Right cardiac atrium (tissue), 5 donors: ENCODE measurements at regions not wholly inside any gene's neighbourhood (a gene's known extent, or its start where the extent isn't known, plus 50 kb on each side); places are given as distances from the start of the nearest gene placed in this dataset.

Source experiments
- ATAC-seq, 2 donors: fragments of 200-7000 bp; cut with Tn5 transposase; one replicate each; pipeline versions ENCODE4 v1.8.0 to v1.9.1; 2020; ENCODE audit warnings: moderate library complexity in 2 of 2, mild to moderate bottlenecking in 1 of 2
- DNase-seq, 3 donors: peaks; one replicate each; pipeline ENCODE4 v3.0.0-alpha.2; 2020
- H3K27ac ChIP-seq: one replicate; pipeline ENCODE4 v1.5.1; 2013; ENCODE audit warnings: mild to moderate bottlenecking, low read length, control low read depth, moderate library complexity
- H3K27me3 ChIP-seq: one replicate; pipeline ENCODE4 v1.6.1; 2013; ENCODE audit not compliant: control insufficient read depth, insufficient read depth
- H3K4me1 ChIP-seq: one replicate; pipeline ENCODE4 v1.6.1; 2013; ENCODE audit warnings: low read length; ENCODE audit not compliant: control insufficient read depth, insufficient read depth
- H3K4me3 ChIP-seq: one replicate; pipeline ENCODE4 v1.5.1; 2013; ENCODE audit warnings: low read length, control low read depth
- H3K9me3 ChIP-seq: one replicate; pipeline ENCODE4 v1.6.1; 2013; ENCODE audit warnings: low read length; ENCODE audit not compliant: control insufficient read depth
- WGBS: extraction: QIAGEN DNeasy Blood & Tissue Kit; methylation state at CpG from one replicate; pipeline ENCODE4 v1.1.7; 2013; 5-methylcytosine and 5-hydroxymethylcytosine counted together
- intact Hi-C, 4 donors: fragments of 100-400 bp; cut with DNase I; formaldehyde crosslinking; loops; one replicate each; pipeline versions ENCODE4 v1.11.0 to v1.14.0; 2022 to 2023
- donor health status: healthy with polysubstance abuse.
- donor health status: DM: no; HTN: yes; CAD: no.
- donor health status: DM: no; HTN: no; CAD: no.
- donor health status: DM: no; HTN: yes; CAD: no; lungs with severe emphysema.
- donor health status: DM: yes; HTN: yes; CAD: no.

- no peak for DNase-seq
- no peak for ATAC-seq
- no peak overlapping the region for H3K4me3 ChIP-seq
- intact Hi-C loops: no loop called here
- no peaks in the 10 kb centered on the region for H3K9me3 ChIP-seq
- no peaks in the 10 kb centered on the region for H3K27me3 ChIP-seq
- no peaks in the 10 kb centered on the region for H3K4me1 ChIP-seq
- no peak overlapping the region for H3K27ac ChIP-seq
Measured at GRCh38 chr14:44783901-44784300, 177.8 kb downstream of the KLHL28 start.

GRCh38 chr14:44782775-44783238 lies 178.9 kb downstream of the KLHL28 start:
- Histone ChIP-seq H3K9me3 (no peaks in the 10 kb centered on the region), H3K27ac (no peak overlapping the region), H3K4me3 (no peak overlapping the region), H3K4me1 (no peaks in the 10 kb centered on the region), H3K27me3 (no peaks in the 10 kb centered on the region)
- intact Hi-C loops: no loop called here
- DNase-seq: no peak
- ATAC-seq: no peak
- WGBS: 25% methylated on average over 1 of the region's 1 CpG

- intact Hi-C loops: no loop called here
- WGBS: 36% methylated on average over 3 of the region's 3 CpGs
- ATAC-seq: no peak
Measured at GRCh38 chr14:44780989-44781388, 180.8 kb downstream of the KLHL28 start.

GRCh38 chr14:44778604-44779003 lies 183.1 kb downstream of the KLHL28 start:
- DNase-seq: no peak
- no peak overlapping the region for H3K27ac ChIP-seq

More at GRCh38 chr14:44780989-44781388, 180.8 kb downstream of the KLHL28 start:
- Histone ChIP-seq H3K27ac (no peak overlapping the region), H3K4me1 (no peaks in the 10 kb centered on the region), H3K4me3 (no peak overlapping the region), H3K27me3 (no peaks in the 10 kb centered on the region), H3K9me3 (no peaks in the 10 kb centered on the region)
- DNase-seq: no peak

DNA sequence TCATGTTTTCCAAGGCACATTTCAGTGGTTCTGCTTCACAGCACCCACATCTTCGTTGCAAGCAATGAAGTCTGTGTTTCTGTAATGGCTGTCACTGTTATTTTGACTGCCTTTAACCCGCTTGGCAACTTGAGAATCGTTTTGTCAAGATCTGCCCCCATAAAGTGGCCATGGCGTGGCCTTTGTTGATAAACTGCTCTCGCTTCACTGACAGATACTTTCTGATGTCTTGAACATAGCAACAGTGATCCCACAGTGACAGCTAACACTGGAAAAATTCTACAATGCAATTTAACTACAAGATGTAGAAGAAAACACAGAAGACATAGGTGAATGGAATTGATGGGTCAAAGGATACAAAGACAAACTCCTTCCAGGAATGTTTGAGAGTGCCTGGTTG lies 184.2 kb downstream of the KLHL28 start:
- DNase-seq (no peak), ATAC-seq (no peak)
- no peak overlapping the region for H3K4me3 ChIP-seq
- no peaks in the 10 kb centered on the region for H3K27me3 ChIP-seq
- 62% methylated on average over 5 of the region's 5 CpGs for WGBS
- H3K9me3 ChIP-seq: no peaks in the 10 kb centered on the region
- H3K27ac ChIP-seq: no peak overlapping the region
- H3K4me1 ChIP-seq: no peaks in the 10 kb centered on the region
- intact Hi-C loops: no loop called here

More at GRCh38 chr14:44778604-44779003, 183.1 kb downstream of the KLHL28 start:
- no peaks in the 10 kb centered on the region for H3K4me1 ChIP-seq
- no peaks in the 10 kb centered on the region for H3K27me3 ChIP-seq
- peak; percentile 43 to 51 for ATAC-seq
- intact Hi-C loops: no loop called here
- H3K4me3 ChIP-seq: no peak overlapping the region
- H3K9me3 ChIP-seq: no peaks in the 10 kb centered on the region
- WGBS: 31% methylated on average over 2 of the region's 2 CpGs

DNA sequence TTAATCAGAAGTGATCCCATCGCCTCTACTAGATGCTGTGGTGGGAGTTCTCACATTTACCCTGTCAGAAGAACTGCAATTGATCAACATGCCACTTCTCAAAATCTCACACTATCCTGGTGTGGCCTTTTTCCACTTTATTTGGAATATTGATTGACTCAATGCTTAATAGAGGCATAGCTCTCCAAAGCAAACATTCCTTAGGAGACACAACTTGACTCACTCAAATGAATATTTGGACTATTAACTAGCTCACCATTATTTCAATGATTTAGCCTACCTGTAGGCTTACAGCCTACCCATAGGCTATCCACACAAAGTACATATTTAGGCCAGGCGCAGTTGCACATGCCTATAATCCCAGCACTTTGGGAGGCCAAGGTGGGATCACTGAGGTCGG lies 186.5 kb downstream of the KLHL28 start:
- H3K4me1 ChIP-seq: no peaks in the 10 kb centered on the region
- H3K27me3 ChIP-seq: no peaks in the 10 kb centered on the region
- DNase-seq (no peak), ATAC-seq (no peak)
- intact Hi-C loops: no loop called here
- H3K9me3 ChIP-seq: no peaks in the 10 kb centered on the region
- WGBS: 90% methylated on average over 3 of the region's 3 CpGs
- H3K27ac ChIP-seq: no peak overlapping the region
- no peak overlapping the region for H3K4me3 ChIP-seq

DNA sequence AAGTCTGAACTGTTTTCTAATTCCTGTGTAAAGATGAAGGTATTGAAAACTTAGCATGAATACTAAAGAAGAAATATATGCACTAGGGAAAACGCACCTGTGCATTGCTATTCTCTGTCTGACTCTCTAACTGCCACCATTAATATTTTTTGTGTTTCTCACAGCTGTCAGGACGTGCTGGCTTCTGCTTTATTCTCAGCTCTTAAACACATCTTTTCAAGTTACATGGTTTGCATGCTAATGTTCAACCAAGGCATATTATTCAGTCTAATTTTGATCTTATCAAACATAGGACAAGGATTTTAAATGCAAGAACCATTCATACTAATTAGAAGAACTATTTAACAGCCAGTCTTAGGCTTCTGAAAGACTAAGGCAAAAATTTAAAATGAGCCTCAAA lies 187.4 kb downstream of the KLHL28 start:
- DNase-seq (no peak), ATAC-seq (no peak)
- no peaks in the 10 kb centered on the region for H3K4me1 ChIP-seq
- no peak overlapping the region for H3K27ac ChIP-seq
- no peaks in the 10 kb centered on the region for H3K27me3 ChIP-seq
- H3K9me3 ChIP-seq: no peaks in the 10 kb centered on the region
- intact Hi-C loops: no loop called here
- WGBS: 75% methylated on average over 2 of the region's 2 CpGs
- no peak overlapping the region for H3K4me3 ChIP-seq

GRCh38 chr14:44771496-44771895 lies 190.3 kb downstream of the KLHL28 start:
- WGBS: 87% methylated on average over 1 of the region's 1 CpG

DNA sequence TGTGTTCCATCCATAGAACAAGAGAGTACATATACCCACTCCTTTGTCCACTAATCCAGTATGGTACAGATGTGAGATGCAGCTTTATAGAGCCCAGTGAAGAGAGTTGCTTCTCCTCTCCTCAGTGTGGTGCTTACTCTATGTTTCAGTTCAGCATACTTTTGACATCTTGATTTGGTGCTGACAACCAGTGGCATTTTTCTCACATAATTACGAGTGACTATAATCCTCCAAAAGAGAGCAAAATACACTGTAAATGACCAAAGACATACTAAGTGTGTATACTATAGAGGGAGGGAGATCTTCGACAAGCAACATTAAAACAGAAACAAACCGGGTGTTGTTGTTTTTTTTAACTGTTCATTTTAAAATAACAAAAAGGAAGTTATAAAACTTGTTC lies 191.5 kb downstream of the KLHL28 start:
- intact Hi-C loops: no loop called here
- Histone ChIP-seq H3K9me3 (no peaks in the 10 kb centered on the region), H3K4me3 (no peak overlapping the region), H3K27ac (no peak overlapping the region), H3K4me1 (no peaks in the 10 kb centered on the region), H3K27me3 (no peaks in the 10 kb centered on the region)
- 76% methylated on average over 3 of the region's 3 CpGs for WGBS
- ATAC-seq (no peak), DNase-seq (no peak)

More at GRCh38 chr14:44771496-44771895, 190.3 kb downstream of the KLHL28 start:
- Histone ChIP-seq H3K27ac (no peak overlapping the region), H3K9me3 (no peaks in the 10 kb centered on the region), H3K4me1 (no peaks in the 10 kb centered on the region), H3K27me3 (no peaks in the 10 kb centered on the region), H3K4me3 (no peak overlapping the region)
- intact Hi-C loops: no loop called here
- ATAC-seq (no peak), DNase-seq (no peak)

- DNase-seq (no peak), ATAC-seq (no peak)
- no peaks in the 10 kb centered on the region for H3K27me3 ChIP-seq
- intact Hi-C loops: no loop called here
- no peaks in the 10 kb centered on the region for H3K9me3 ChIP-seq
- H3K27ac ChIP-seq: no peak overlapping the region
- WGBS: 70% methylated on average over 1 of the region's 1 CpG
- no peaks in the 10 kb centered on the region for H3K4me1 ChIP-seq
- H3K4me3 ChIP-seq: no peak overlapping the region
Measured at GRCh38 chr14:44768935-44769334, 192.8 kb downstream of the KLHL28 start.

DNA sequence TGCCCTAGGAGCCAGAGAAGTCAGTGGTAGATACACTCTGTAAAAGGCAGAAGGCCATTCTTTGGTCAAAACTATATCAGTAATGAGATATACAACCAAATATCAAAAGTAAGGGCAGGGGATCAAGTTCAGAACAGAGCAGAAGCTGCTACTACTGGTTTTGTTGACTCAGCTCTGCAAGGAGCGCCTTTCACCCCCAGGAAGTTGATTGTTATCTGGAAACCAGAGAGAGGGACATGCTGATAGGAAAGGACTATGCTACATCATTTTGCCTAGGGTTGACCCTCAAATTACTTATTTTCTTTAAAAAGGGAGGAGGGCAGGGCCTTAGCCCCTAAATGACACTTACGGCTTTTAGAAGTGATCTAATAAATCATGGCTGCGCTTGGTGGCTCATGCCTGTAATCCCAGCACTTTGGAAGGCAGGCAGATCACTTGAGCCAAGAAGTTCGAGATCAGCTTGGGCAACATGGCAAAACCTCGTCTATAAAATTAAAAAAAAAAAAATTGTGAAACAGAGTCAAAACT lies 194.0 kb downstream of the KLHL28 start:
- no peak for DNase-seq
- Histone ChIP-seq H3K4me1 (no peaks in the 10 kb centered on the region), H3K9me3 (no peaks in the 10 kb centered on the region), H3K27ac (no peak overlapping the region), H3K4me3 (no peak overlapping the region), H3K27me3 (no peaks in the 10 kb centered on the region)
- 84% methylated on average over 5 of the region's 5 CpGs for WGBS
- no peak for ATAC-seq
- intact Hi-C loops: no loop called here

DNA sequence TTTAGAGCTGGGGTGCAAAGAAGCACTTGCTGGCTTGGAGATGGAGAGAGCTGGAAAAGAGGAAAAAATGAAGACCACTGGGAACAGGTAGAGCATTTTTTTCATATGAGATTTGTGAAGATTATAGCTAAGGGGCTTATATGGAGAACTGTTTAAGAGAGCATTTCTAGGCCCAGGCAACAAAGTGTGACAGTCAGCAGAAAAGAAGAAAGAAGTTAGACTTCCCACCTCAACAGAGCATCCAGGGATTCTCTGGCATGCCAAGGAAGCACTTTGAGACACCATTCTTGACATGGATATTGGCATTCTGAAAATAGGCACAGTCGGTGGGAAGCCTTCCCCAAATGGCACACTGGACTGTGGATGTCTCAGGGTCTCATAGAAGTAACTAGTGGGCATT lies 195.5 kb downstream of the KLHL28 start:
- Histone ChIP-seq H3K9me3 (no peaks in the 10 kb centered on the region), H3K27me3 (no peaks in the 10 kb centered on the region), H3K27ac (no peak overlapping the region), H3K4me1 (no peaks in the 10 kb centered on the region), H3K4me3 (no peak overlapping the region)
- DNase-seq: no peak
- intact Hi-C loops: no loop called here
- 82% methylated on average over 1 of the region's 1 CpG for WGBS
- ATAC-seq: no peak
